ENCODE measurements at regions not wholly inside any gene's neighbourhood (a gene's known extent, or its start where the extent isn't known, plus 50 kb on each side); places are given as distances from the start of the nearest gene placed in this dataset.

DNA sequence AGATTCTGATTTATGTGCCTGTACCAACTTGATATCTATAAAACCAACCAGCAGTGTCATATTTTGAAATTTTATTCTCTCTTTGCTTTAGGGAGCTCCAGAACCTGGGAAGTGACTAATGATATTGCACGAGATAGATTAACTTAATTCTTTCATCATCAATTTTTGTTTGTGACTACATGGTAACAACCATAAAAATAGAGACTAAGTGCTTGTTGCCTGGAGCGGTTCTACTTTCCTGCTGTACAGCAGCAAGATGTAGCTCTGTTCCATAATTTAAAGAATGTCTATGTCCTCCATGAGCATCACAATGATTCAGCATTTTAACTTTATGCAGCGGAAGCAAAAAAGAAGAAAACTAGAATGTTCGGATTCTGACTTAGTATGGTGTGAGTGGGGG lies 275.6 kb downstream of the KLF5 start:
- no CpG with 5 or more reads among the region's 4 CpGs for WGBS, 2 experiments (ENCODE audit: extremely low coverage in 2 of 2, insufficient read length in 1 of 2)
- POLR2A ChIA-PET (ENCODE audit: unreplicated experiment): no interaction called here

More for the DNA sequence above, 275.6 kb downstream of the KLF5 start:
- H4K91ac ChIP-seq (ENCODE audit: insufficient read depth, low read depth, low read length): no peak overlapping the region
- H2BK15ac ChIP-seq (ENCODE audit: low read depth, low read length): peak overlapping the region; percentile 21; the same call in 2 of the 3 replicates
- H2AK5ac ChIP-seq (ENCODE audit: low read depth, low read length): no peak overlapping the region
- H3K56ac ChIP-seq (ENCODE audit: extremely low read depth, insufficient read depth, low read length): no peak overlapping the region
- no peaks in the 10 kb centered on the region for H4K20me1 ChIP-seq (ENCODE audit: insufficient read depth, low read length)
- no peak overlapping the region for H3K23ac ChIP-seq (ENCODE audit: low read depth, low read length)
- dilution Hi-C loops (cut with HindIII; ENCODE audit: low sequenced_read_pairs, unreplicated experiment) (no loop called here), in situ Hi-C loops (cut with MboI; ENCODE audit: low sequenced_read_pairs) (no loop called here), intact Hi-C loops (cut with micrococcal nuclease) (loop anchor here (10.0 kb wide), 1 partner anchor 280 kb away; the partner anchor contains the start of gene KLF5)
- no TSS peak for BruUV-seq (replicated peaks)
- H2AK9ac ChIP-seq (replicated peaks; ENCODE audit: low read depth, low read length, poor library complexity): no peak overlapping the region
- no peak overlapping the region for H3K4ac ChIP-seq (ENCODE audit: low read depth, low read length)
- H2AFZ ChIP-seq (replicated peaks; ENCODE audit: low read length, poor library complexity): no peak overlapping the region
- TF ChIP-seq NFE2L2 (IDR thresholded peaks at IDR 0.05; ENCODE audit: low read depth, low read length) (peak; percentile 70), FOS (IDR thresholded peaks at IDR 0.05; ENCODE audit: low read depth, low read length) (no peak), ELK1 (IDR thresholded peaks at IDR 0.05; ENCODE audit: borderline replicate concordance, low read depth, low read length) (no peak), BHLHE40 (IDR thresholded peaks at IDR 0.05; ENCODE audit: low read depth, low read length) (no peak)
- no peak overlapping the region for H2BK20ac ChIP-seq (ENCODE audit: low read depth, low read length)
- H3K27ac ChIP-seq (ENCODE audit: insufficient read depth, low read length): no peak overlapping the region
- no peaks in the 10 kb centered on the region for H3K79me1 ChIP-seq (ENCODE audit: low read depth in 1 of 2, low read length in 2 of 2)
- no peaks in the 10 kb centered on the region for H3K36me3 ChIP-seq (ENCODE audit: control insufficient read depth, insufficient read depth, low read length)
- H2BK120ac ChIP-seq (ENCODE audit: low read depth, low read length): peak overlapping the region; percentile 26
- no peak overlapping the region for H2BK5ac ChIP-seq (ENCODE audit: low read depth, low read length, poor library complexity, severe bottlenecking)
- H3K9me3 ChIP-seq (ENCODE audit: control insufficient read depth, insufficient read depth, low read length): no peaks in the 10 kb centered on the region
- no peak overlapping the region for H4K5ac ChIP-seq (ENCODE audit: low read depth, low read length)
- no peak overlapping the region for H3K4me3 ChIP-seq (ENCODE audit: insufficient read depth, low read depth, low read length)
- CTCF ChIA-PET: interaction anchor here (0.7 kb wide), 1 partner anchor 35 kb away, joined by 4 read pairs; no protein-coding TSS in a partner anchor
- H4K8ac ChIP-seq (ENCODE audit: low read depth in 2 of 2, low read length in 2 of 2): peak overlapping the region in 1 of 2 experiments; percentile 15; a peak in 1 of 4 replicates
- H3K4me1 ChIP-seq (ENCODE audit: control insufficient read depth, insufficient read depth, low read length): no peaks in the 10 kb centered on the region
- H3K9me1 ChIP-seq (ENCODE audit: insufficient read depth, low read length): no peaks in the 10 kb centered on the region; the same call in none of the 2 replicates
- H3K18ac ChIP-seq (ENCODE audit: low read depth, low read length): no peak overlapping the region
- no peaks in the 10 kb centered on the region for H3K27me3 ChIP-seq (ENCODE audit: control insufficient read depth, insufficient read depth, low read length)
- H3K9ac ChIP-seq (ENCODE audit: low read depth, low read length): no peak overlapping the region
- H3K14ac ChIP-seq (replicated peaks; ENCODE audit: low read depth, low read length): peak overlapping the region; percentile 21; the same call in 1 of the 2 replicates
- H3K4me2 ChIP-seq (ENCODE audit: low read depth, low read length): no peak overlapping the region
- ATAC-seq (ENCODE audit: low read depth) (no peak), DNase-seq (no peak)
